GM19468 (cell line): ENCODE measurements at regions not wholly inside any gene's neighbourhood (a gene's known extent, or its start where the extent isn't known, plus 50 kb on each side); places are given as distances from the start of the nearest gene placed in this dataset.

Experiments
- ATAC-seq: cut with Tn5 transposase; IDR thresholded peaks from one replicate; pipeline ENCODE4 v1.9.1; 2021; ENCODE audit warnings: mild to moderate bottlenecking, moderate library complexity, moderate number of reproducible peaks; ENCODE audit not compliant: unreplicated experiment; ENCODE audit errors: extremely low read depth

- ATAC-seq: no peak
These were observed 795.3 kb downstream of the TYW1 start for GRCh38 chr7:67791918-67792317.

DNA sequence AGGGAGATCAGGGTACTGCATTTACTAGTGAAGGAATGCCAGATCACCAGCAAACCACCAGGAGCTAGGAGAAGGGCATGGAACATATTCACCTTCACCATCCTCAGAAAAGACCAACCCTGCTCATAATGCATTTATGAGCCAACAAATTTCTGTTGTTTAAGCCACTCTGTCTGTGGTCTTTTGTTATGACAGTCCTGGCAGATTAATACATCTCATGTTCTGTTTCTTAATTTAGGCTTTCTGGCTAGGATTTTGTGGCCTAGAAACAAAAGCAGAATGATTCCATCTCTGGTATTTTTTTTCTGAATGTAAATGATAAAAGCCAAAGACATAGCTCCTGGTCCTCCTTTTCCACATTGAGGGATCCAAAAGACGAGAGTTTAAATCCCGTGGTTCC lies 797.9 kb downstream of the TYW1 start:
- no peak for ATAC-seq

DNA sequence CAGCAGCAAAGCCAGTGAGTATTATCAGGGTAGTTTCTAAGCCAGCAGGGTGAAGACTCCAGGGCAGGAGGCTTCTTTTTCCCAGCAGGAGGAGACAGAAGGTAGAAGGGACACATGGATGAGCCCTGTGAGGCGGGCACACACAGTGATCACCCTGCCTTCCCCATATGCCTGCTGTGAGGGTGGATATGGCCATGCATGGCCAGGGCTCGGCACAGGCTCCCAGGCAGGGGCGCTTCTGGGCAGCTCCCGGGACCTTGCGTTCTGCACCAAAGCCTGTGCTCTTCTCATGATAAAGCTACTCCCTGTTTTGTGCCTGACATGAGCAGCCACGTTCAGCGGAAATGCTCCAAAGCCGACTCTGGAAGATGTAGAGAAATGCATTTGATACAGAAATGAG lies 807.2 kb downstream of the TYW1 start:
- ATAC-seq: no peak

DNA sequence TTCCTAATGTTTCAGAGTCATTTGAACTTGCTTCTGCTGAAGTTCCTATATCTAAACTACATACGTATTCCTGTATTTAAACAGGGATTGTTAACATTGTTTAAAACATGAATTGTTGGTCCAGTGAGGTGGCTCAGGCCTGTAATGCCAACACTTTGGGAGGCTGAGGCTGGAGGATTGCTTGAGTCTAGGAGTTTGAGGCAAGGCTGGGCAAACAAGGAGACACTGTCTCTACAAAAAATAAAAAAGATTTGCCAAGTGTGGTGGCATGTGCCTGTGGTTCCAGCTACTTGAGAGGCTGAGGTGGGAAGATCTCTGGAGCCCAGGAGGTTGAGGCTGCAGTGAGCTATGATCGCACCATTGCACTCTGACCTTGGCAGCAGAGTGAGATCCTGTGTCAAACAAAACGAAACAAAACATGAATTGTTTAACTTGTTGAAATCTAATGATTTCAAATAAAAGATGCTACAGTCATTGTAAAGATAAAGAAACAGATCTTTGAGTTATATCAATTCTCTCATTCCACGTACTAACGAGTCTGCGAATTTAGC lies 809.4 kb downstream of the TYW1 start:
- no peak for ATAC-seq

GRCh38 chr7:67807826-67808225 lies 811.2 kb downstream of the TYW1 start:
- ATAC-seq: no peak

DNA sequence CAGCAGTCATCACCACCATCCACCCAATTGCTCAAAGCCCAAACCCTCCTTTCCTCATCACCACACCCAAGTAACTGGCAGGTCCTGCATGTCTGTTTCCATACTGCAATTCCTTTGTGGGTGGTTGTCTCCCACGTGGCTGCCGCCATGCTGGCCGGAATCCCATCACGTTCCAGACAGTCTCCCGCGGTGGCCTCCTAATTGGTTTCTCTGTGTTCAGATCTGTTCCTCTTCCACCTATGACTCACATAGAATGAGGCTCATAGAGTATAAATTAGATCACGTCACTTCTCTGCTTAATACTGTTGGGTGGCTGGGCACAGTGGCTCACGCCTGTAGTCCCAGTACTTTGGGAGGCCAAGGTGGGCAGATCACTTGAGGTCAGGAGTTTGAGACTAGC lies 813.0 kb downstream of the TYW1 start:
- no peak for ATAC-seq

DNA sequence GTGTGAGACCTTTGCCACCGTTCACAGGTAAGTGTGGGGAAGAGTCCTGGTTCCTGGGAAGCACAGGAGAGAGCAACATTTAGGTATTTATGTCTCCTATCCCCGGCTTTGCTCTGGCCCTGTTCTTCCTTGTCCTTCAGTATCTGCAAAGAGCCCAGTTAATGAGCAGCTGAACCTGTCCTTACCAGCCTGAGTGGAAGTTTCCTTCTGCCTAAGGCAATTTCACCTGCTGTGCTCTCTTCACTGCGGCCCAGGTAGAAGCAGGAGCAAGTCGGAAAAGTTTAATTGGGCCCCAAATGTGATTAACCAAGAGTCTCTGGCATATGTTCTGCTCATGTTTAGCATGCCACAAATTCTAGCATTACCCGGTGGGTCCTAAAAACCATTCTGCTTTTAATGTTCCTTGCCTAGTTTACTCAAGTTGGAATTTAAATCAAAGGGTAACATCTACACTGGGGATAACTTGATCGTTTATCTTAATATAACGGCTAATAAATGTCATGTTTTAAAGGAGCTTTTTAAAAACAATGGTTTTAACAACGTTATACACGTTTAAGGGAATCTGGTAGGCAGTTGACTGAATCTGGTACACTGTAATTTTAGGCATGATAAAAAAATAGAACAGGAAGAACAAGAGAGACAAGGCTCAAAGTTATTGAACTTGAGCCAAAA lies 817.1 kb downstream of the TYW1 start:
- ATAC-seq: no peak

DNA sequence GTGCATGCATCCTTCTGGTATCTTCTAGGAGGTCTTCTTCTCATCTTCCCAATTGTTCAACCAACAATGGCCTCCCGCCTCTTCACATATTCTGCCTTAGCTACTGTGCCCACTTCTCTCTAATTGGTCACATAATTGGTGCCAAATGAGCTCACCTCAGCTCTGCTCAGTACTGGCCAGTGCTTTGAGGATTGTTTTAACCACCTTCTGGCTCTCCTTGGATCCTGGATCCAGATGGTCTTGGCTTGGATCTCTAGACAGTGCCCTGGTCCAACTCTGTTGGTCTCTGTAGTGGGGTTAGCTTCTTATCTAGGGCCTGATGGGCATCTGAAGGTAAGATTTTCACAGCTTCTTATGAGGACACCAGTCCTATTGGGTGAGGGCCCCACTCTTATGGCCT lies 820.8 kb downstream of the TYW1 start:
- no peak for ATAC-seq

DNA sequence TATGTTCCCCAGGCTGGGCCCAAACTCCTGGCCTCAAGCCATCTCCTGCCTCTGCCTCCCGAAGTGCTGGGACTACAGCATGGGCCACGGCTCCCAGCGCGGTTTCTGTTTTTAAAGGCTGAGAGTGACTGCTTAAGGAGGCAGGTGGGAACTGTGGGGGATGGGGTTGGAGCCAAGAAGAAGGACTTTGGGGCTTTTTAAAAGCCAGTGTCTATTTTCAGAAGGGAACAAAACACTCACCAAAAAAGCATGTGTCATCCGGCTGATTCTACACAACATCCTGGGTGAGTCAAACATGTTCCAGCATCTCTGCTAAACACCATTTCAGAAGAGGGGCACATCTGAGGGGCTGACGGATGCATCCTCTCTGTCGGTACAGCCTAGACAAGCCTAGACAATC lies 824.5 kb downstream of the TYW1 start:
- no peak for ATAC-seq

DNA sequence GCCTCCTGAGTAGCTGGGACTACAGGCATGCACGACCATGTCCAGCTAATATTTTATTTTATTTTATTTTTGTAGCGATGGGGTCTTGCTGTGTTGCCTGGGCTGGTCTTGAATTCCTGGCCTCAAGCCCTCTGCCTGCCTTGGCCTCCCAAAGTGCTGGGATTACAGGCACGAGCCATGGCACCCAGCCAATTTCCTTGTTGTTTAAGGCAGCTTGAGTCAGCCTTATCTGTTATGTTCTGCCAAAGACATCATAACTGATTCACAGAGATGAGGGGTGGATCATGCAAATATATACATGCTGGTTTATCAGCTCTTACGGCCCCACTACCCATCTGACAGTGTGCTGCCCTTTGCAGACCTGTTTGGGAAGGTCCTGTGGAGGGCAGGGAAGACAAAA lies 826.7 kb downstream of the TYW1 start:
- no peak for ATAC-seq

DNA sequence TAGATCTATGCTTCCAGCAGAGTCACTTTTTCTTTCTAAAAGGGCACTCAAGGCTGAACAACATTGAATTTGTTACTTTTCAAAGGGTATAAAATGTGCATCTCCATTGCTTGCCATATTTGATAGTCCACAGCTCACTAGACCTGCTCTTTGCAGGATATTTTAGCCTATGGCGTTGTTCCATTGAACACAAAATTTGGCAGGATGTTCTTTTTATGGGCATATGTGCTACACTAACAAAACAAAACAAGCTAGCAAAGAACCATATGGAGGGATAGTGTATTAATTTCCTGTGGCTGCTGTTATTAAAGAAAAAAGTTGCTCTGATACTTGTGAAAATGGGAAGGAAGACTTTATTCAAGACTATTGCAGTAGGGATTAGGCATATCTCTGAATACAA lies 828.7 kb downstream of the TYW1 start:
- no peak for ATAC-seq

- ATAC-seq: no peak
These were observed 845.3 kb downstream of the TYW1 start for GRCh38 chr7:67841896-67842295.

DNA sequence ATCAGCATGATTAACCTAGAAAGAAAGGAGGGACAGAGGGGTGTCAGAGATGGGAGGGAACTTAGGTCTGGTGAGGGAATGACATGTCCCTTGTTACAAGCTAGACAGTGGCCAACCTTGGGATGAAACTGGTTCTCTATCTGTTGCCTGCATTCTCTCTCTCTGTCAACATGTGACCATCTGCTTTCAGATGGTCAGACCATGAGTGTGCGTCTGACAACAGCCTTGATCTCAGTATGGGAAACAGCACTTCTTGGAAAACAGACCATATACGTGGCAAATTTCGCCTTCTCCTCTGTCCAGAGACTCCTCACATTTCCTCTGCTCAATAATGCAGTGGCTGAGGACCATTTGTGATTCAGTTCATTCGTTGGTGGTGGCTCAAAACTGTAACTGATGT lies 845.9 kb downstream of the TYW1 start:
- ATAC-seq: no peak

DNA sequence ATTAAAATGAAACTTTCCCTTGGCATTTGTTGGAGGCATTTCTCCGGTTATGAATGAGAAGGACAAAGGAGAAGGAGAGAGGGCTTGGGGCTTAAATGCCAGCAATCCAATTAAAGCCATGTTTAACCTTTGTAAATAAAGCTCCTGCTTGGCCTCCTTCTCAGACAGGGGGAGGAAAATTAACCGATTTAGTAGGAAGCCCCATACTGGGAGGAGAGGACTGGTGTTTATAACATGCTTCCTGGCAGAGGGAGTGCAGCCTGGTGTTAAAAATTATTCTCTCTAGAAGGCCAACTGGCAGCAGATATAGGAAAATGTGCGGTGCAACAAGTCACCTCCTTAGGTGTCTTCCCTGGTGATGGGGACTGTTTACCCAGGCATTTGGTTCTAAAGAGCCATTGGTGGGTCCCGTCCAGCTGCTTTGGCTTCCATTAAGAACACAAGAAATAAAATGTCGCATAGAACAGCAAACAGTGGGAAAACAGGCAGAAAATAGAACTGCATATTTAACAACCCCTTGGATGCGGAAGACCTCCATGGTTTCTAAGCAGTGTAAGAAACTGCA lies 846.5 kb downstream of the TYW1 start:
- no peak for ATAC-seq

DNA sequence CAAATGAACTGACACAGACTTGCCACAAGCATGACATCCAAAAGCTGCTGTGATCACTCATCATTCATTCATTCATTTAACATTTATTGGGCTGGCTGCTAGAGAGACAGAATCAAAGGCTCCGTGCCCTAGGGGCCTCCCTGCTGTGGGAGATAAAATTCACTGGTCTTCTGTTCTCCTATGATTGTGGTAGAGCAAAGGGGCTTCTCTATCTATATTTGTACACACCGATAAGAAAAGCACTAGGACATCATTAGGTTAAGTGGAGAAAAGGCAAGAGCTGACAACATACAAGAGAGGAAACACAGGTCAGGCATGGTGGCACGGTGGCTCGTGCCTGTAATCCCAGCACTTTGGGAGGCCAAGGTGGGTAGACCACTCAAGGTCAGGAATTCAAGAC lies 847.0 kb downstream of the TYW1 start:
- ATAC-seq: no peak

DNA sequence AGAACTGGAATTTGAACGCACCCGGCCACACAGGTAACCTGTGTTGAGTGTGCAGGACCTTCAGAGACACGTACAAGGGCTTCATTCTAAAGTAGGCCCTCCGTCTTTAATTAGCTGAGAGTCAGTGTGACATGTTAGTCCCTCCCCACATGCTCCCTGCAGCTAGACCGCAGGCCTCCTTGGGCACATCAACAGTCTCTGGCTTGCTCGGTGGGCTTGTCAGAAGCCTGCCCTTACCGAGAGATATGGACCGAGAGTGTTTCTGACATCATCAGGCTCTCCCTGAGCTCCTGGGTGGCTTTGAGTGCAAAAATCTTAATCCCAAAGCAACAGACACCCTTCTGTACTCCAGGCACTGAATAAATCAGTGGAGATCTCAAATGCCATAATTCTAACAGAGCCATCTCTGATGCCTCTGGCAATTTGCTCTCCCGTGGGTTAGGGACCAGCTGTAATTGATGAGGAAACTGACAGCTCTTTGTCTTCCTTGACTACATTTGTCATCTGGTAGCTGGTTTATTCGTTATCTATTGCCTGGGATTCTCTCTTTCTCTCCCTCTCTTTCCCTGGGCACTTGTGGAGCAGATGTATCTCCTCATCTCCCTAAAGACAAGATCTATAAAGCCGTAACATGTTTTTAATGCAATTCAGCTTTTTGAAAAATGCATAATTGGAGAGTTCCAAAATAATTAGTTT lies 850.6 kb downstream of the TYW1 start:
- no peak for ATAC-seq

DNA sequence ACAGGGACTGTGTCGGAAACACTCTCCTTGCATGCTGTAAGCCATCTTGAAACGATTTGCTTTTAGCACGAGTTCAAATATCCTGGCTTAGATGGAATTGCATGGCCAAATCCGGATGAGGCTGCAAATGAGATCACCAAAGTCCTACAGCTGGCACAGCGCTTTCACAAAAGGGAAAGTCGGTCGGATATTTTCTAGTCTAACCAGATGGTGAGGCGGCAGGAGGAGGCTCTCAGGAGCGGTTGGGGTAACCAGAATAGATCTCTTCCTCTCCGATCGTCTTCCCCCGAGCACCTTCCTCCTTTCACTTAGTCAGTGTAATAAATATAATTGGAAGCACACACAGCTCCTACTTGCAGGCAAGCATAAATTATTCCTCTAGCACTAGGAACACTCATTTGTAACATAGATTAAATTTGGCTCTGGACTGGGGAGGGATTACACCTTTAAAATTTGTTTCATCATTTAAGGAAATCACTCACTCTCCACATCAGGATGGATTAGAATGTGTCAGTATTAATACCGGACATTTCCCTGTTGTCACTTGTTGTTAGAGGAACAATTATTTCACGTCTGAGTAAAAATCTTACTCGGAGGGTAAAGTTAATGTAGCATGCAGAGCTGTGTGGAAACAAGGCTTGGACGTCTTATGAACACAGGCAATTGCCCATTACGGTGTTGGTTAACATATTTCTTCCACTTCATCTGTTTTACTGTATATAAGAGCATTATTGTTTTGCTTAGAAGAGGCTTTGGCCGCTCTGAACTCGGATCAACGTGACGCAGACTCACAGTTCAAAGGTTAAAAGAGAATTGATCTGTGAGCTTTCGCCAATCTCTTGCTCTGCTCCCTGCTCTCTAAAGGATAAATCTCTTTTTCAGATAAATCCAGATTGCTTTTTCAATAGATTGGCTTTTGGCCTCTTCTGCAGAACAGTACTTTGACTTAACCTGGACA lies 857.9 kb downstream of the TYW1 start:
- ATAC-seq: no peak

DNA sequence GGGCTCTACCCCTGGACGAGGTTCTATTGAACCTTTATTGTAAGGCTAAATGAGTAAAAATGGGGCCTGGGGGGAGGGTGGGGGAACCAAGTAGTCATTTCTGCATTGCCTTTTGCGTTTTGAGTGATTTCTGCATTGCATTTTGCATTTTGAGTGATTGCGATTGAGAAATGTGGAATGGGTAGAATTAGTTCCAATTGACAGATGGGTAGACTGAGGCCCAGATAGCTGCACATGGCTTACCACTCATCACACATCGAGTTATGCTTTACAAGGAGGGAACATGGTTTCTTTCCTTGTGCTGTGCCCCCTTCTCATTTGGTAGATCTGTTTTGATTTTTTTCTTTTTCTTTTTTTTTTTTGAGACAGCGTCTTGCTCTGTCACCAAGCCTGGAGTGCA lies 858.7 kb downstream of the TYW1 start:
- ATAC-seq: no peak

- no peak for ATAC-seq
These were observed 859.4 kb downstream of the TYW1 start for GRCh38 chr7:67856046-67856445.

GRCh38 chr7:67857698-67858097 lies 861.1 kb downstream of the TYW1 start:
- ATAC-seq: no peak
